PFSK-1 (cell line): ENCODE measurements at regions not wholly inside any gene's neighbourhood (a gene's known extent, or its start where the extent isn't known, plus 50 kb on each side); places are given as distances from the start of the nearest gene placed in this dataset.

Source experiments
- FOXP2 ChIP-seq: optimal IDR thresholded peaks from 2 replicates; pipeline ENCODE3; 2011; ENCODE audit warnings: borderline replicate concordance, control low read depth, inconsistent platforms; ENCODE audit not compliant: insufficient read depth; ENCODE audit errors: extremely low read length, extremely low read depth
- POLR2AphosphoS5 ChIP-seq: IDR thresholded peaks from 2 replicates; pipeline ENCODE4 v1.6.1; 2012; ENCODE audit warnings: low read depth, mild to moderate bottlenecking, control low read depth, low read length, moderate library complexity
- SIN3A ChIP-seq: IDR thresholded peaks from 2 replicates; pipeline ENCODE4 v1.6.1; 2012; ENCODE audit warnings: mild to moderate bottlenecking, low read length, moderate library complexity, borderline replicate concordance; ENCODE audit not compliant: insufficient read depth
- TAF1 ChIP-seq: IDR thresholded peaks from 2 replicates; pipeline ENCODE4 v1.6.1; 2012; ENCODE audit warnings: low read length, control low read depth, borderline replicate concordance; ENCODE audit not compliant: insufficient read depth
- TF ChIP-seq, protein P1 (sequence below), 2 experiments: IDR thresholded peaks; 2 replicates each; pipeline versions ENCODE4 v1.6.1 to v1.8.0; 2011 to 2012; ENCODE audit warnings: low read depth in 2 of 2, low read length in 2 of 2, control low read depth in 1 of 2, inconsistent platforms in 1 of 2, mild to moderate bottlenecking in 1 of 2, moderate library complexity in 1 of 2; ENCODE audit not compliant: insufficient read depth in 1 of 2

GRCh38 chr20:23251779-23252178 lies 98.8 kb upstream of the NXT1 start:
- TF ChIP-seq FOXP2 (no peak), SIN3A (no peak), TAF1 (no peak), POLR2AphosphoS5 (no peak)
- TF ChIP-seq, protein P1, sequence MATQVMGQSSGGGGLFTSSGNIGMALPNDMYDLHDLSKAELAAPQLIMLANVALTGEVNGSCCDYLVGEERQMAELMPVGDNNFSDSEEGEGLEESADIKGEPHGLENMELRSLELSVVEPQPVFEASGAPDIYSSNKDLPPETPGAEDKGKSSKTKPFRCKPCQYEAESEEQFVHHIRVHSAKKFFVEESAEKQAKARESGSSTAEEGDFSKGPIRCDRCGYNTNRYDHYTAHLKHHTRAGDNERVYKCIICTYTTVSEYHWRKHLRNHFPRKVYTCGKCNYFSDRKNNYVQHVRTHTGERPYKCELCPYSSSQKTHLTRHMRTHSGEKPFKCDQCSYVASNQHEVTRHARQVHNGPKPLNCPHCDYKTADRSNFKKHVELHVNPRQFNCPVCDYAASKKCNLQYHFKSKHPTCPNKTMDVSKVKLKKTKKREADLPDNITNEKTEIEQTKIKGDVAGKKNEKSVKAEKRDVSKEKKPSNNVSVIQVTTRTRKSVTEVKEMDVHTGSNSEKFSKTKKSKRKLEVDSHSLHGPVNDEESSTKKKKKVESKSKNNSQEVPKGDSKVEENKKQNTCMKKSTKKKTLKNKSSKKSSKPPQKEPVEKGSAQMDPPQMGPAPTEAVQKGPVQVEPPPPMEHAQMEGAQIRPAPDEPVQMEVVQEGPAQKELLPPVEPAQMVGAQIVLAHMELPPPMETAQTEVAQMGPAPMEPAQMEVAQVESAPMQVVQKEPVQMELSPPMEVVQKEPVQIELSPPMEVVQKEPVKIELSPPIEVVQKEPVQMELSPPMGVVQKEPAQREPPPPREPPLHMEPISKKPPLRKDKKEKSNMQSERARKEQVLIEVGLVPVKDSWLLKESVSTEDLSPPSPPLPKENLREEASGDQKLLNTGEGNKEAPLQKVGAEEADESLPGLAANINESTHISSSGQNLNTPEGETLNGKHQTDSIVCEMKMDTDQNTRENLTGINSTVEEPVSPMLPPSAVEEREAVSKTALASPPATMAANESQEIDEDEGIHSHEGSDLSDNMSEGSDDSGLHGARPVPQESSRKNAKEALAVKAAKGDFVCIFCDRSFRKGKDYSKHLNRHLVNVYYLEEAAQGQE (IDR thresholded peaks at IDR 0.05; ENCODE audit: insufficient read depth in 1 of 2, low read depth in 2 of 2, low read length in 2 of 2), result no peak

DNA sequence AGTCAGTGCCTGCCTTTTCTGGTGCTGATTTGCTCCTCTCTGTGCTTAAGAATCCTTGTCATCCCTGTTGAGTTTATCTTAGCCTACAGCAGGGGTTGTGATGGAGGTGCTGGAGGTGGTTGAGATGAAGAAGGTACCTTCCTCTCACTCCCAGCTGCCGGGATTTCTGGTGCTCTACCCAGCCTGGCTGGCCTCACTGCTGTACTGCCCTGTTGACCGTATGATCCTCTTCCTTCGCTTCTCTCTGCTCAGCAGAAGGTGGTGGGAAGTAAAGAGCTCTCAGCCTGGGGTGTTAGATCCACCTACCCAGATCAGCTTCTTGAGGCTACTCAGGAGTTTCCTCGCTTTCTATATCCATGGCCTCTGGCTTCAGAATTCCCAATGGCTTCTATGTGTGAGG lies 101.0 kb upstream of the NXT1 start:
- TF ChIP-seq SIN3A, result no peak
- no peak for TF ChIP-seq POLR2AphosphoS5
- TF ChIP-seq FOXP2, result no peak
- no peak for TF ChIP-seq TAF1
- TF ChIP-seq, protein P1 (IDR thresholded peaks at IDR 0.05; ENCODE audit: insufficient read depth in 1 of 2, low read depth in 2 of 2, low read length in 2 of 2), result no peak

DNA sequence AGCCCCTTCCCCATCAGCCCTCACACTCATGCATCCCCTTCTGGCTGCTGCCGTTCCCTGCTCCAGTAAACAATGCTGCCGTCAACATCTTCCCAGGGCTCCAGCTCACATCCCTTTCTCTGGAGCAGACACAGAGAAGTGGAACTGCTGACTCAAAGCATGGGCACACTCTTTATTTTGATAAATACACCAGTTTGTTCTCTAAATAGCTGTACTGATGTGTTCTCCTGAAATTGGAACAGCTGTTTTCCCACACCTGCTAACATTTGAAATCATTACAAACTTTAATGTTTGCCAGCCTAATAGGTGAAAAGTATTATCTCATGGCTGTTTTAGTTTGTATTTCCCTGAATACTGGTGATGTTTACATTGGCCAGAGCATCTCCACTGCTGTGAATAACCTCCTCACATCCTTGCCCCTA lies 102.1 kb upstream of the NXT1 start:
- TF ChIP-seq TAF1 (no peak), POLR2AphosphoS5 (no peak)

GRCh38 chr20:23246717-23247664 lies 103.6 kb upstream of the NXT1 start:
- TF ChIP-seq TAF1, result no peak
- no peak for TF ChIP-seq SIN3A
- TF ChIP-seq, protein P1 (IDR thresholded peaks at IDR 0.05; ENCODE audit: insufficient read depth in 1 of 2, low read depth in 2 of 2, low read length in 2 of 2), result no peak
- TF ChIP-seq FOXP2, result no peak

DNA sequence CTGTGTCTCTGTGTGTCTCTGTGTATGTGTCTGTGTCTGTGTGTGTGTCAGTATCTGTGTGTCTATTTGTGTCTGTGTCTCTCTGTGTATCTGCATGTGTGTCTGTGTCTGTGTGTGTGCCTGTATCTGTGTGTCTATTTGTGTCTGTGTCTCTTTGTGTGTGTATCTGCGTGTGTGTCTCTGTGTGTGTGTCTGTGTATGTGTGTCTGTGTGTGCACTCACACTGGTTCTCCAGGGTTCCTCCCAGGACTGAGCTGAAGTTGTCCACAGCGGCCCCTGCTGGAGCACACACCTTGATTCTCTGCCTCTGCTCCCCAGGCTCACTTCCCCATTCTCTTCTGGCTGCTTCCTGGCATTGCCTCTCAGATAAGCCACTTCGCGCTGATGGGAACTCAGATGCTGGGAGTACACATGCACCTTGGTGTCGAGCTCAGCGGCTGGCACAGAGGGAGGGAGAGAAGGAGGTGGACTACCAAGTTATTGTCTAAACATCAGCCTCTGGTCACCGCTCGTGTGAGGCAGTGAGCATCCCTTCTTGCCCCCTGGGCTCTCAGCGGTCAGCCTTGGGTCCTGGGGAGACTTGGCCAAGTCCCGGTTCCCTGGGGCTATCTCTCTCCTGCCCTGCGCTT lies 104.9 kb upstream of the NXT1 start:
- TF ChIP-seq, protein P1 (IDR thresholded peaks at IDR 0.05; ENCODE audit: insufficient read depth in 1 of 2, low read depth in 2 of 2, low read length in 2 of 2), result no peak
